BE2C (cell line): ENCODE measurements at regions not wholly inside any gene's neighbourhood (a gene's known extent, or its start where the extent isn't known, plus 50 kb on each side); places are given as distances from the start of the nearest gene placed in this dataset.

Experiments used
- DNase-seq: peaks from one replicate; pipeline ENCODE4 v3.0.0-alpha.2; 2020
- H3K27me3 ChIP-seq: fragments of 250-450 bp; sonication (Bioruptor Pico); 2 replicates; pipeline ENCODE4 v1.5.1; 2020; ENCODE audit warnings: mild to moderate bottlenecking
- H3K36me3 ChIP-seq: fragments of 250-450 bp; sonication (Bioruptor Pico); 2 replicates; pipeline ENCODE4 v1.5.1; 2020; ENCODE audit warnings: mild to moderate bottlenecking
- H3K4me1 ChIP-seq: fragments of 250-450 bp; sonication (Bioruptor Pico); 2 replicates; pipeline ENCODE4 v1.5.1; 2020
- H3K4me3 ChIP-seq: 2 replicates; pipeline ENCODE4 v1.5.1; 2011; ENCODE audit warnings: low read depth, low read length
- H3K9me3 ChIP-seq: fragments of 250-450 bp; sonication (Bioruptor Pico); 2 replicates; pipeline ENCODE4 v1.5.1; 2020
- CTCF ChIP-seq: IDR thresholded peaks from 2 replicates; pipeline ENCODE4 v1.5.1; 2012; ENCODE audit warnings: mild to moderate bottlenecking, low read depth, low read length

- no peak for DNase-seq
- no peaks in the 10 kb centered on the region for H3K27me3 ChIP-seq
- H3K9me3 ChIP-seq, result no peaks in the 10 kb centered on the region
- H3K4me3 ChIP-seq, result no peak overlapping the region
- H3K36me3 ChIP-seq, result no peaks in the 10 kb centered on the region
- TF ChIP-seq CTCF, result no peak
- no peaks in the 10 kb centered on the region; the same call in 1 of the 2 replicates for H3K4me1 ChIP-seq
Observed at GRCh38 chr13:44224450-44225149, 149.0 kb upstream of the SERP2 start.

GRCh38 chr13:44229371-44230030 is 144.1 kb upstream of the SERP2 start:
- no peak for TF ChIP-seq CTCF
- Histone ChIP-seq H3K27me3 (no peaks in the 10 kb centered on the region), H3K9me3 (no peaks in the 10 kb centered on the region), H3K4me1 (no peaks in the 10 kb centered on the region; the same call in 1 of the 2 replicates), H3K36me3 (no peaks in the 10 kb centered on the region), H3K4me3 (no peak overlapping the region)
- no peak for DNase-seq

- Histone ChIP-seq H3K36me3 (no peaks in the 10 kb centered on the region), H3K9me3 (no peaks in the 10 kb centered on the region), H3K4me1 (no peaks in the 10 kb centered on the region; the same call in 1 of the 2 replicates), H3K27me3 (no peaks in the 10 kb centered on the region), H3K4me3 (no peak overlapping the region)
- DNase-seq, result no peak
- no peak for TF ChIP-seq CTCF
Observed at GRCh38 chr13:44230071-44230470, 143.6 kb upstream of the SERP2 start.

GRCh38 chr13:44230736-44231135 is 142.9 kb upstream of the SERP2 start:
- no peaks in the 10 kb centered on the region for H3K27me3 ChIP-seq
- H3K4me3 ChIP-seq, result no peak overlapping the region
- no peaks in the 10 kb centered on the region for H3K9me3 ChIP-seq
- TF ChIP-seq CTCF, result no peak
- no peaks in the 10 kb centered on the region; the same call in 1 of the 2 replicates for H3K4me1 ChIP-seq
- no peak for DNase-seq
- no peaks in the 10 kb centered on the region for H3K36me3 ChIP-seq

- TF ChIP-seq CTCF, result no peak
- H3K4me1 ChIP-seq, result no peaks in the 10 kb centered on the region; the same call in 1 of the 2 replicates
- H3K27me3 ChIP-seq, result no peaks in the 10 kb centered on the region
- DNase-seq, result no peak
- H3K9me3 ChIP-seq, result no peaks in the 10 kb centered on the region
- no peaks in the 10 kb centered on the region for H3K36me3 ChIP-seq
- H3K4me3 ChIP-seq, result no peak overlapping the region
Observed at GRCh38 chr13:44231786-44232516, 141.7 kb upstream of the SERP2 start.

- no peaks in the 10 kb centered on the region; the same call in 1 of the 2 replicates for H3K4me1 ChIP-seq
- no peaks in the 10 kb centered on the region for H3K27me3 ChIP-seq
- TF ChIP-seq CTCF, result no peak
- no peak for DNase-seq
- no peaks in the 10 kb centered on the region for H3K36me3 ChIP-seq
- no peaks in the 10 kb centered on the region for H3K9me3 ChIP-seq
- H3K4me3 ChIP-seq, result no peak overlapping the region
Observed at GRCh38 chr13:44232774-44233173, 140.8 kb upstream of the SERP2 start.
